DMS 273 treated with DMSO at 0.1 percent for 48 hours (cell line): ENCODE measurements at regions not wholly inside any gene's neighbourhood (a gene's known extent, or its start where the extent isn't known, plus 50 kb on each side); places are given as distances from the start of the nearest gene placed in this dataset.

Experiments used
- DNase-seq: peaks from one replicate; lab custom pipeline; 2025; lab: John Stamatoyannopoulos, UW

- DNase-seq: no peak
Observed at GRCh38 chrX:124836786-124837185, 482.9 kb upstream of the TEX13C start.

GRCh38 chrX:124842205-124842604 lies 477.5 kb upstream of the TEX13C start:
- DNase-seq: no peak

GRCh38 chrX:124860736-124861135 lies 458.9 kb upstream of the TEX13C start:
- no peak for DNase-seq

- no peak for DNase-seq
Observed at GRCh38 chrX:124862301-124862700, 457.4 kb upstream of the TEX13C start.

- DNase-seq: no peak
Observed at GRCh38 chrX:124863303-124863702, 456.4 kb upstream of the TEX13C start.

GRCh38 chrX:124887572-124887971 lies 432.1 kb upstream of the TEX13C start:
- no peak for DNase-seq

- no peak for DNase-seq
Observed at GRCh38 chrX:124895947-124896346, 423.7 kb upstream of the TEX13C start.

GRCh38 chrX:124902953-124903352 lies 416.7 kb upstream of the TEX13C start:
- DNase-seq: no peak

GRCh38 chrX:124910611-124911010 lies 409.1 kb upstream of the TEX13C start:
- no peak for DNase-seq

GRCh38 chrX:124917011-124917410 lies 402.7 kb upstream of the TEX13C start:
- DNase-seq: no peak

GRCh38 chrX:124925681-124926080 lies 394.0 kb upstream of the TEX13C start:
- no peak for DNase-seq

GRCh38 chrX:124931241-124931640 lies 388.4 kb upstream of the TEX13C start:
- DNase-seq: no peak

GRCh38 chrX:124931958-124932357 lies 387.7 kb upstream of the TEX13C start:
- no peak for DNase-seq

- DNase-seq: no peak
Observed at GRCh38 chrX:124938715-124939114, 381.0 kb upstream of the TEX13C start.

GRCh38 chrX:124940531-124940930 lies 379.1 kb upstream of the TEX13C start:
- no peak for DNase-seq

GRCh38 chrX:124954402-124954801 lies 365.3 kb upstream of the TEX13C start:
- DNase-seq: no peak

- DNase-seq: no peak
Observed at GRCh38 chrX:124960454-124960853, 359.2 kb upstream of the TEX13C start.

- no peak for DNase-seq
Observed at GRCh38 chrX:124963717-124964116, 356.0 kb upstream of the TEX13C start, which contains the start of gene TENM1. Gene TENM1 (minus strand): TSS chrX:124963817.

- DNase-seq: no peak
Observed at GRCh38 chrX:124975456-124975855, 344.2 kb upstream of the TEX13C start.

- DNase-seq: no peak
Observed at GRCh38 chrX:124981420-124981819, 338.3 kb upstream of the TEX13C start.

GRCh38 chrX:124984140-124984813 lies 335.4 kb upstream of the TEX13C start:
- DNase-seq: no peak

- no peak for DNase-seq
Observed at GRCh38 chrX:124986284-124986683, 333.4 kb upstream of the TEX13C start.

GRCh38 chrX:124993735-124994134 lies 325.9 kb upstream of the TEX13C start:
- no peak for DNase-seq

GRCh38 chrX:124994404-124994803 lies 325.3 kb upstream of the TEX13C start:
- DNase-seq: no peak
